Endometrial microvascular endothelial cells (primary cell): ENCODE measurements at regions not wholly inside any gene's neighbourhood (a gene's known extent, or its start where the extent isn't known, plus 50 kb on each side); places are given as distances from the start of the nearest gene placed in this dataset.
"Not testable (repeated sequence)": the region's sequence is repeated elsewhere in the genome, so short reads cannot be mapped to it uniquely, and the experiment has no call there.

Experiments
- in situ Hi-C: cut with HindIII; loops from 2 replicates; pipeline ENCODE4 v1.10.0; 2017; ENCODE audit warnings: low sequenced_read_pairs, low pct_unique_long_range_greater_than_20kb; ENCODE audit errors: inconsistent ontology term

DNA sequence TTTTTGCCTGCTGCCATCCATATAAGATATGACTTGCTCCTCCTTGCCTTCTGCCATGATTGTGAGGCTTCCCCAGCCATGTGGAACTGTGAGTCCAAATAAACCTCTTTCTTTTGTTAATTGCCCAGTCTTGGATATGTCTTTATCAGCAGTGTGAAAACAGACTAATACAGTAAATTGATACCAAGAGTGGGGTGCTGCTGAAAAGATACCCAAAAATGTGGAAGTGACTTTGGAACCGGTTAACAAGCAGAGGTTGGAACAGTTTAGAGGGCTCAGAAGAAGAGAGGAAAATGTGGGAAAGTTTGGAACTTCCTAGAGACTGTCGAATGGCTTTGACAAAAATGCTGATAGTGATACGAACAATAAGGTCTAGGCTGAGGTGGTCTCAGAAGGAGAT, 61.1 kb upstream of the DLG1 start:
- in situ Hi-C loops, result not testable (repeated sequence)

DNA sequence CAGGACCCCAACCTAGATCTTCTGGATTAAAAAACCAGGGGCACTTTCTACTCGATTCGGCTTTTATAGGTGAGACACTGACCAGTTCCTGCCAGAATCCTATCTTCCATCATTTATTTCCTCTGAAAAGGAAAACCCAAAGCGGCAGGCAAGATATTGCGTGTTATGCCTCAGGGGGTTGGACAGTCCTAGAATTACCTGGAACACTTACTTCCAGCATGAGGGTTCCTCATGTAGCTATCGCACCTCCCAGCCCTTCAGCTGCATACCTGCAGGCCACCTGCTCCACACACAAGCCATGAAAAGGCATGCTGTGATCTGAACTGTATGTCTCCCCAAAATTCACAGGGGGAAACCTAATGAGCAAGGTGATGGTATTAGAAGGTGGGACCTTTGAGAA, 58.3 kb upstream of the DLG1 start:
- in situ Hi-C loops, result no loop called here

DNA sequence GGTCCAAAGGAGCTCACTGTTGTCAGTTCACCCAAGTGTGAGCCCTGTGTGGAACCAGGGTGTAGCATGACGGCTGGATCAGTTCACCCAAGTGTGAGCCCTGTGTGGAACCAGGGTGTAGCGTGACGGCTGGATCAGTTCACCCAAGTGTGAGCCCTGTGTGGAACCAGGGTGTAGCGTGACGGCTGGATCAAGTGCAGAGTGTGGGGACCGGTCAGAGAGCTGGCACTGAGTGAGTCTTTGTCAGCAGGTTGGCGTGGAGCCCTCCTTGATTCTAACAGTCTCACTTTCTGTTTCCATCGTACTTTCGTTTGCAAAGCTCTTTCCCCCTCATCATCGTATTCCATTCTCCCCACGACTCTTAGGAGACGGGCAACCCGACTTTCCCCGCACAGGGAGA, 57.9 kb upstream of the DLG1 start:
- in situ Hi-C loops, result no loop called here

- in situ Hi-C loops, result no loop called here
Measured at GRCh38 chr3:197355713-197356112, 57.3 kb upstream of the DLG1 start.

DNA sequence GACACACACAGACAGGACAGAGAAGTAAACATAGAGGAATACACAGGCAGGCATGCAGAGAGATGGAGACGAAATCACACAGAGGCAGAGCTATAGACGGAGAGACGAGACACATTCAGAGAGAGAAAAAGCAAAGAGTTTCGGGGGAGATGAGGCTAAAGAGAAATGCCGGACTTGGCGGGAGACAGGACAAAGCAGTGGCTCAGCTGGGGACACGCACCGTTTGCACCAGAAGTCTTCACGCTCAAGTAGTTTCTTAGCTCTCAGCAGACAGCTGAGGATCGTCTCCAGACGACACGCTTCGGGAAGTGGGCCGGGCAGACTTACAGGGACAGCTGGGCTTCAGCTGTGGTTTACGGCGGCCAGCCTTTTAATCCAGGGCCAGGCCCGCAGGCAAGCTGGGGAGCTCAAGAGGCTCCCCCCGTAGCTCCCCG, 56.2 kb upstream of the DLG1 start:
- in situ Hi-C loops, result no loop called here

DNA sequence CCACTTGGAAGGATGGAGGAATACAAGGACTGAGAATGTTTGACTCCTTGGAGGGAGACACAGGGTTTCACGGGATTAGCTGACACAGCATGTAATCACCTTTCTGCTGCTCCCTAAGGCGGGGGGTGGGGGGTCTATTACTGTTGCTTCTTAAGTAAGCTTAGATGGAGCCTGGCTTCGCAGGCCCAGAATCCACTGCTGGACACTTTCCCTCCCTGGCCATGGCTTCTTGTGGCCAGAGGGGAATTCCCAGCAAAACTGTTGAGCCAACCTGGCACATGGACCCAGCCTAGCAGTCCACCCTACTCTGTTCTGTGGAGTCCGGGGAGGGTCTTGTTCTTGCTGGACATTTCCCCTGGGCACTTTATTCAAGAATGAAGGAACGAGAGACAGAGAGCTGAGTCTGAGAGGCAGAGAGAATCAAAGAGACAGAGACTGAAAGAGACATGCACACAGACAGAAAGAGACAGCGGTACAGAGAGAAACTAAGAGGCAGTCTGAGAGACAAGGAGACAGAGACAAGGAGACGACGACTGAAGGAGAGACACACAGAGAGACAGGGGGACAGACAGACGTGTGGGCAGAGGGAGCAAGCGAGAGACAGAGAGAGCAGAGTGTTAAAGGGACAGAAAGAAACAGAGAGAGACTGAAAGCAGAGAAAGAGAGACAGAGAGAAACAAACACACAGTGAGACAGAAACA, 55.6 kb upstream of the DLG1 start:
- in situ Hi-C loops, result no loop called here

DNA sequence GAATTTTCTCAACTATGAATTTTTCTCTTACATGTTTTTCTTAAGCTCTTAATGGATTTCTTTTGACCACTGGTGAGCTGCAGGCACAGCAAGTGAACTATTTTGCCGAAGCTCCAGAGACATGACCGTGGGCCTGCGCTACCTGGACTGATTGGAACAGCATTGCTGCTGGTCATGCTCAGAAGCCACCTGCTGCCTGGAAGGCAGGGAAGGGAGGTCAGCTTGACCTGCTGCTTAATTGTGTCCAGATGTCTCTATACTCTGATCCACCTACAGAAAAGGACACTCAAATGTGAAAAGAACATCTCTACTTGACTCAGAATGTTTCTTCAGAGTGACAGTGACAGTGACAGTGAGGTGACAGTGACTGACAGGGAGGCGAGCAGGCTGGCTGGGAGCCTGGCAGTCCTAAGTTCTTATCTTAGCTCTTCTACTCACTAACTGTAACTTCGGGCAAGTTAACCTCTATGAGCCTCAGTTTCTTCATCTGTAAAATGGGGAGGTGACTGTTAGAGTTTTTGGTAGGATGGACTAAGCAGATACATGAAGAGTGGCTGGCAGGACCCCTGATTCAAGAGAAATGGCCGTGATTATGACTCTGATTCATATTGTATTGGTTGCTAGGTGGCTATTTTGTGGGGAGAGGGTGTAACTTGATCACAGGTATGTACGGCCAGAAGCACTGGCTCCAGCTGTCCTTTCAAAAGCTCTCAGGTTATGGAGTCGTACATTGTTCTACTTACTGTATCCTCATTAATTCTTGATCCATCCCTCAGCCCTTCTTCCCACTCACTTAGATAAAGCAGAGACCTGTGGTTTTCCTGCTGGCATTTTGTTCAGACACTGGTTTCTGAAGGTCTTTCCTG, 54.8 kb upstream of the DLG1 start:
- in situ Hi-C loops, result no loop called here

DNA sequence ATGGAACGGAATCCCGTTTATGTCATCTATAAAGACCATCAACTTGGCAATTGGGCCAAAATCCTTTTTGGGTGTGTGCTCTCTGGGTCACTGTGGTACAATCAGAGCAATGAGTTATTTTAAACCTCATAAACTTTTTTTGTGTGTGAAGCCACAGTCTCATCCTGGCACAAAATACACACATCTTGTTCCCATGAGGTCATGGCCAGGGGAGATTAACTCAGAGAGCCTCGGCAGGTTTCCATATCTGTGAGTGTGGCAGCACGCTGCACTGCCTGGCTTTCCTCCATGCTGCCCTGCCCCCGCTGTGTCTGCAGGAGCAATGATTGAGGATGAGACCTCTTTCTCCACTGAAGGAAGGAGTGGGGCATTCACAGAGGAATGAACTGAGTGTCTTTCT, 54.0 kb upstream of the DLG1 start:
- in situ Hi-C loops, result no loop called here

DNA sequence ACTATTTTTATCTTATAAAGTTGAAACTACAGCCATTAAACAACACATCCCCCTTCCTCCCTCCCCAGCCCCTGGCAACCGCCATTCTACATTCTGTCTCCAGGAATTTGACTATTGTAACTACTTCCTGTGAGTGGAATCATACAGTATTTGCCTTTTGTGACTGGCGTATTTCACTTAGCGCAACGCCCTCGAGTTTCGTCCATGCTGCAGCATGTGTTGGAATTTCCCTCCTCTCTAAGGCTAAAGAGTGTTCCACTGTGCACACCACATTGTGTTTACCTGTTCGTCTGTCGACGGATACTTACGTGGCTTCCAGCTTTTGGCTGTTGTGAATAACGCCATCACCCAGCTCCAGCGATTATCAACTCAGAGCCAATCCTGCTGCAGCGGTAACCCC, 52.0 kb upstream of the DLG1 start:
- in situ Hi-C loops, result no loop called here

GRCh38 chr3:197349368-197349767, 51.0 kb upstream of the DLG1 start:
- in situ Hi-C loops, result no loop called here
